Endodermal cell (in vitro differentiated cells): ENCODE measurements at regions not wholly inside any gene's neighbourhood (a gene's known extent, or its start where the extent isn't known, plus 50 kb on each side); places are given as distances from the start of the nearest gene placed in this dataset.

Experiments
- DNase-seq: peaks from one replicate; pipeline ENCODE4 v3.0.0-alpha.2; 2017
- H3K27ac ChIP-seq: 2 replicates; pipeline ENCODE4 v1.5.1; 2013; ENCODE audit warnings: mild to moderate bottlenecking, low read depth, low read length, moderate library complexity
- H3K27me3 ChIP-seq: 2 replicates; pipeline ENCODE4 v1.6.1; 2013; ENCODE audit warnings: mild to moderate bottlenecking, low read length, moderate library complexity; ENCODE audit not compliant: insufficient read depth, control insufficient read depth, poor library complexity, severe bottlenecking
- H3K36me3 ChIP-seq: 2 replicates; pipeline ENCODE4 v1.7.0; 2013; ENCODE audit warnings: mild to moderate bottlenecking, low read length, moderate library complexity; ENCODE audit not compliant: control insufficient read depth, insufficient read depth
- H3K4me1 ChIP-seq: one replicate; pipeline ENCODE4 v1.7.0; 2013; ENCODE audit warnings: low read length; ENCODE audit not compliant: control insufficient read depth, insufficient read depth
- H3K4me3 ChIP-seq: 2 replicates; pipeline ENCODE4 v1.5.1; 2013; ENCODE audit warnings: mild to moderate bottlenecking, low read length, moderate library complexity
- H3K9ac ChIP-seq: 2 replicates; pipeline ENCODE4 v1.6.1; 2013; ENCODE audit warnings: mild to moderate bottlenecking, low read length, moderate library complexity; ENCODE audit not compliant: poor library complexity, severe bottlenecking; ENCODE audit errors: extremely low read depth
- H3K9me3 ChIP-seq: 2 replicates; pipeline ENCODE4 v1.6.1; 2013; ENCODE audit warnings: mild to moderate bottlenecking, low read length, moderate library complexity; ENCODE audit not compliant: control insufficient read depth
- H3K27ac Mint-ChIP-seq: 2 replicates; pipeline ENCODE4 v1.8.0; 2020; ENCODE audit warnings: mixed read lengths
- H3K27me3 Mint-ChIP-seq: 2 replicates; pipeline ENCODE4 v1.8.0; 2021; ENCODE audit warnings: mild to moderate bottlenecking, mixed read lengths; ENCODE audit not compliant: insufficient read depth
- H3K36me3 Mint-ChIP-seq: 2 replicates; pipeline ENCODE4 v1.8.0; 2020; ENCODE audit warnings: low read depth, mixed read lengths
- H3K4me1 Mint-ChIP-seq: 2 replicates; pipeline ENCODE4 v1.8.0; 2020; ENCODE audit warnings: mixed read lengths
- H3K4me3 Mint-ChIP-seq: 2 replicates; pipeline ENCODE4 v1.8.0; 2020; ENCODE audit warnings: mild to moderate bottlenecking, moderate library complexity, mixed read lengths
- H3K9me3 Mint-ChIP-seq: 2 replicates; pipeline ENCODE4 v1.8.0; 2020; ENCODE audit warnings: mild to moderate bottlenecking, mixed read lengths
- CTCF ChIP-seq: fragments of 200-600 bp; sonication (generic); conservative IDR thresholded peaks from 2 replicates; pipeline ENCODE4 v1.5.0; 2021; ENCODE audit warnings: antibody characterized with exemption, mild to moderate bottlenecking
- WGBS, 2 experiments: methylation state at CpG; one replicate each; pipeline versions ENCODE4 v1.1.5 to v1.1.7; 2013; ENCODE audit warnings: missing lambda C conversion rate in 2 of 2, mixed read lengths in 1 of 2; ENCODE audit not compliant: insufficient coverage in 1 of 2, insufficient read length in 1 of 2; 5-methylcytosine and 5-hydroxymethylcytosine counted together

- no peaks in the 10 kb centered on the region for H3K27me3 ChIP-seq
- WGBS, 2 experiments, result 89% methylated on average over 1 of the region's 1 CpG; no CpG with 5 or more reads in 1 of the 2 experiments
- Mint-ChIP-seq H3K4me1 (no peaks in the 10 kb centered on the region), H3K27me3 (no peaks in the 10 kb centered on the region), H3K4me3 (no peak overlapping the region), H3K36me3 (no peaks in the 10 kb centered on the region), H3K27ac (no peak overlapping the region), H3K9me3 (no peaks in the 10 kb centered on the region)
- no peak overlapping the region for H3K27ac ChIP-seq
- H3K4me3 ChIP-seq, result no peak overlapping the region
- TF ChIP-seq CTCF, result no peak
- H3K4me1 ChIP-seq, result no peaks in the 10 kb centered on the region
- no peaks in the 10 kb centered on the region for H3K36me3 ChIP-seq
- H3K9me3 ChIP-seq, result no peaks in the 10 kb centered on the region
- no peak for DNase-seq
- no peak overlapping the region for H3K9ac ChIP-seq
These were observed 504.5 kb downstream of the TBC1D4 start for GRCh38 chr13:74977498-74977897.

- H3K4me3 ChIP-seq, result no peak overlapping the region
- no peak for DNase-seq
- no peaks in the 10 kb centered on the region for H3K36me3 Mint-ChIP-seq
- no peak overlapping the region for H3K9ac ChIP-seq
- H3K27me3 Mint-ChIP-seq, result no peaks in the 10 kb centered on the region
- no peaks in the 10 kb centered on the region for H3K27me3 ChIP-seq
- no peak overlapping the region for H3K27ac ChIP-seq
- no peak overlapping the region for H3K27ac Mint-ChIP-seq
- no peaks in the 10 kb centered on the region for H3K36me3 ChIP-seq
- 86% methylated on average over 2 of the region's 2 CpGs; no CpG with 5 or more reads in 1 of the 2 experiments for WGBS, 2 experiments
- no peaks in the 10 kb centered on the region for H3K9me3 ChIP-seq
- H3K4me1 ChIP-seq, result no peaks in the 10 kb centered on the region
- no peak overlapping the region for H3K4me3 Mint-ChIP-seq
- no peak for TF ChIP-seq CTCF
- H3K4me1 Mint-ChIP-seq, result no peaks in the 10 kb centered on the region
- H3K9me3 Mint-ChIP-seq, result no peaks in the 10 kb centered on the region
These were observed 506.9 kb downstream of the TBC1D4 start for GRCh38 chr13:74975111-74975510.

- Histone ChIP-seq H3K4me3 (no peak overlapping the region), H3K27me3 (no peaks in the 10 kb centered on the region), H3K9ac (no peak overlapping the region), H3K27ac (no peak overlapping the region), H3K4me1 (peaks cover 4% of the 10 kb centered on the region), H3K9me3 (no peaks in the 10 kb centered on the region), H3K36me3 (no peaks in the 10 kb centered on the region)
- WGBS, 2 experiments, result 60 to 73% methylated on average over 1 to 5 of the region's 5 CpGs
- no peak overlapping the region for H3K27ac Mint-ChIP-seq
- H3K27me3 Mint-ChIP-seq, result no peaks in the 10 kb centered on the region
- H3K4me3 Mint-ChIP-seq, result no peak overlapping the region
- peaks cover 4% of the 10 kb centered on the region for H3K4me1 Mint-ChIP-seq
- TF ChIP-seq CTCF, result no peak
- no peak for DNase-seq
- no peaks in the 10 kb centered on the region for H3K9me3 Mint-ChIP-seq
- no peaks in the 10 kb centered on the region for H3K36me3 Mint-ChIP-seq
These were observed 507.8 kb downstream of the TBC1D4 start for GRCh38 chr13:74973935-74974879.
